NK-92 treated with Interleukin-12 subunit alpha and Interleukin-12 subunit beta, amount 100 ng/mL, for 24 hours (cell line): ENCODE measurements at regions not wholly inside any gene's neighbourhood (a gene's known extent, or its start where the extent isn't known, plus 50 kb on each side); places are given as distances from the start of the nearest gene placed in this dataset.

Experiments
- DNase-seq: peaks from one replicate; lab custom pipeline; 2025; lab: John Stamatoyannopoulos, UW

DNA sequence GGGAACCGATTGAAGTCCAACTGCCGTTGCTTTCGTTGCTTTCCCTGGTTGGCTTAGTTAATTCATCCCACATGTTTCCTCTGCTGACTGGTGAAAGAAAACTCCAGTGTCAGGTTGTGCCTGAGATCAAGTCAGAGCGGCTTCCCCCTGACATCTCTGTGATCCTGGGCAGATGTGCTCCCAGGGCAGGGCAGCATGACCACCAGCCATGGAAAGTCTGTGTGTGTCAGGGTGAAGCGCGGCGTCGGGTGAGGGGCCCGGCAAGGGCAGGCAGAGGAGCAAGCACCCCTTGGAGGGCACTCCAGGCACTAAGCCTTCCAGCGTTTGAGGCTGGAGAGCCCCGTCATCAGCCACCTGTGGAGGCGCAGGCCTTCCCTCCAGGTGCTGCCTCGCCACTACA is 54.5 kb upstream of the IGF1 start:
- no peak for DNase-seq

DNA sequence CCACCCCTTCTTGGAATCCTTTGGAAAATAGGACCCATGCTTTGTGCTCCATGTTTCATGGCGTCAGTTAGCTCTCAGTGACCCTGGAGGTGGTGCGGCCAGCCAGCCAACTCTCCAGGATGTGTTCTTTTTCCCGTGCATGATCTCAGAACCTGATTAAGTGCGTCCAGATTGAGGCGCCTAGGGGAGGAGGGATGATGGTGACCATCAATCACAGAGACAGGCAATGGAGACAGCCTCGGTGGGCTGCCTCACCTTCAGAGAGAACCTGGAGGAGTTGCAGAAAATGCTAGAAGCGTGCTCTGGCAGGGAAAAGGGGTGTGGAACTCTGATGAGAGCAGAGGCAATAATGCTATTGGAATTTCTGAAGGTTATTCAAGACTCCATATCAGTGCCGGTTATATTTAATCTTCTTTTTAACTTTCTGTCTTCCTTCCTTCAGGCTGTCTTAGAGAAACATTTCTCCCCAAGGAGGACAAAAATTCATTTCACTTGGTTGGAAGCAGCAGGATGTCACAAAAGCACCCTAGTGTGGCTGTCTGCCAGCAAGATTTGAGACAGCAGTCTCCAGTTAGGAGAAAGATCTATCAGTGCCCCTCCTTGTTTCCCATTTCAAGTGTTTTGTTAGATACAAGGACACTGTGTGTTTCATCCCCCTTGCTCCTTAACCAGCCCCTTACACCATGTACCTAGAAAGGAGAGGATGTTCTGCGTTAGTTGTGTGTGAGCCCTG is 53.3 kb upstream of the IGF1 start:
- no peak for DNase-seq
